ENCODE measurements at regions not wholly inside any gene's neighbourhood (a gene's known extent, or its start where the extent isn't known, plus 50 kb on each side); places are given as distances from the start of the nearest gene placed in this dataset.

GRCh38 chr11:115961159-115962003 is 457.2 kb upstream of the CADM1 start:
- TF ChIP-seq CTCF (IDR thresholded peaks at IDR 0.05; ENCODE audit: low read depth, low read length, poor library complexity, severe bottlenecking) (no peak), EZH2phosphoT487 (IDR thresholded peaks at IDR 0.05; ENCODE audit: borderline replicate concordance, low read length) (no peak)

All from DOHH2 (cell line).